ENCODE measurements at regions not wholly inside any gene's neighbourhood (a gene's known extent, or its start where the extent isn't known, plus 50 kb on each side); places are given as distances from the start of the nearest gene placed in this dataset.

GRCh38 chr6:53744321-53744720 lies 50.5 kb upstream of the LRRC1 start:
- no peak for DNase-seq (ENCODE audit: low read depth, low spot score)

- DNase-seq (ENCODE audit: low read depth, low spot score): no peak
These were observed 53.6 kb upstream of the LRRC1 start for GRCh38 chr6:53741034-53741823.

GRCh38 chr6:53737746-53738145 lies 57.1 kb upstream of the LRRC1 start:
- no peak for DNase-seq (ENCODE audit: low read depth, low spot score)

GRCh38 chr6:53735896-53736295 lies 58.9 kb upstream of the LRRC1 start:
- no peak for DNase-seq (ENCODE audit: low read depth, low spot score)

- no peak for DNase-seq (ENCODE audit: low read depth, low spot score)
These were observed 60.1 kb upstream of the LRRC1 start for GRCh38 chr6:53734473-53735299.

GRCh38 chr6:53731866-53732636 lies 62.8 kb upstream of the LRRC1 start:
- no peak for DNase-seq (ENCODE audit: low read depth, low spot score)

- no peak for DNase-seq (ENCODE audit: low read depth, low spot score)
These were observed 64.0 kb upstream of the LRRC1 start for GRCh38 chr6:53730767-53731166.

GRCh38 chr6:53728570-53729194 lies 63.1 kb upstream of the KLHL31 start:
- peak; percentile 6 for DNase-seq (ENCODE audit: low read depth, low spot score)

- no peak for DNase-seq (ENCODE audit: low read depth, low spot score)
These were observed 62.2 kb upstream of the KLHL31 start for GRCh38 chr6:53727748-53728147.

GRCh38 chr6:53725791-53726575 lies 60.4 kb upstream of the KLHL31 start:
- peak; percentile 50 for DNase-seq (ENCODE audit: low read depth, low spot score)

GRCh38 chr6:53724501-53724900 lies 58.9 kb upstream of the KLHL31 start:
- DNase-seq (ENCODE audit: low read depth, low spot score): no peak

- DNase-seq (ENCODE audit: low read depth, low spot score): no peak
These were observed 57.8 kb upstream of the KLHL31 start for GRCh38 chr6:53723331-53723730.

GRCh38 chr6:53721766-53722165 lies 56.2 kb upstream of the KLHL31 start:
- DNase-seq (ENCODE audit: low read depth, low spot score): no peak

GRCh38 chr6:53718597-53719460 lies 53.3 kb upstream of the KLHL31 start:
- DNase-seq (ENCODE audit: low read depth, low spot score): peak; percentile 6

- no peak for DNase-seq (ENCODE audit: low read depth, low spot score)
These were observed 52.0 kb upstream of the KLHL31 start for GRCh38 chr6:53717566-53717965.

GRCh38 chr6:53715434-53715833 lies 49.9 kb upstream of the KLHL31 start:
- DNase-seq (ENCODE audit: low read depth, low spot score): no peak
